SW480 (cell line): ENCODE measurements at regions not wholly inside any gene's neighbourhood (a gene's known extent, or its start where the extent isn't known, plus 50 kb on each side); places are given as distances from the start of the nearest gene placed in this dataset.
"Not testable (repeated sequence)": the region's sequence is repeated elsewhere in the genome, so short reads cannot be mapped to it uniquely, and the experiment has no call there.

ENCODE experiments used
- DNase-seq: peaks from one replicate; pipeline ENCODE4 v3.0.0-alpha.2; 2016; ENCODE audit warnings: low spot score

- no peak for DNase-seq
Observed at GRCh38 chr7:73918926-73919693, 58.2 kb downstream of the TMEM270 start.

GRCh38 chr7:73919694-73920375 is 58.9 kb downstream of the TMEM270 start:
- no peak for DNase-seq

GRCh38 chr7:73920406-73921134 is 59.6 kb downstream of the TMEM270 start:
- DNase-seq, result no peak

- no peak for DNase-seq
Observed at GRCh38 chr7:73921623-73922528, 60.9 kb downstream of the TMEM270 start.

- not testable (repeated sequence) for DNase-seq
Observed at GRCh38 chr7:73928644-73929043, 67.7 kb downstream of the TMEM270 start.

GRCh38 chr7:73931502-73931901 is 70.5 kb downstream of the TMEM270 start:
- DNase-seq, result no peak

- no peak for DNase-seq
Observed at GRCh38 chr7:73932364-73932763, 71.4 kb downstream of the TMEM270 start.

GRCh38 chr7:73933091-73933490 is 72.1 kb downstream of the TMEM270 start:
- DNase-seq, result no peak

- no peak for DNase-seq
Observed at GRCh38 chr7:73936967-73937366, 76.0 kb downstream of the TMEM270 start.

GRCh38 chr7:73937650-73938049 is 76.7 kb downstream of the TMEM270 start:
- not testable (repeated sequence) for DNase-seq

- DNase-seq, result no peak
Observed at GRCh38 chr7:73939528-73939927, 78.6 kb downstream of the TMEM270 start.

GRCh38 chr7:73940701-73941238 is 79.8 kb downstream of the TMEM270 start:
- DNase-seq, result no peak

- peak; percentile 50 for DNase-seq
Observed at GRCh38 chr7:73941836-73942551, 81.0 kb downstream of the TMEM270 start.

GRCh38 chr7:73945022-73945421 is 83.0 kb upstream of the ELN start:
- no peak for DNase-seq

- DNase-seq, result no peak
Observed at GRCh38 chr7:73948287-73948686, 79.7 kb upstream of the ELN start.

- no peak for DNase-seq
Observed at GRCh38 chr7:73952266-73952665, 75.7 kb upstream of the ELN start.

- DNase-seq, result no peak
Observed at GRCh38 chr7:73954181-73954580, 73.8 kb upstream of the ELN start.

GRCh38 chr7:73954861-73955260 is 73.1 kb upstream of the ELN start:
- no peak for DNase-seq

GRCh38 chr7:73960548-73960947 is 67.4 kb upstream of the ELN start:
- DNase-seq, result no peak

GRCh38 chr7:73961991-73962390 is 66.0 kb upstream of the ELN start:
- not testable (repeated sequence) for DNase-seq

GRCh38 chr7:73963252-73963822 is 64.6 kb upstream of the ELN start:
- DNase-seq, result no peak
